Colonic mucosa (tissue), 4 donors: ENCODE measurements at regions not wholly inside any gene's neighbourhood (a gene's known extent, or its start where the extent isn't known, plus 50 kb on each side); places are given as distances from the start of the nearest gene placed in this dataset.

Experiments used
- DNase-seq: peaks from one replicate; pipeline ENCODE4 v3.0.0-alpha.2; 2020
- H3K27ac ChIP-seq: fragments of 200-600 bp; one replicate; pipeline ENCODE4 v1.8.0; 2021
- H3K27me3 ChIP-seq: fragments of 200-600 bp; one replicate; pipeline ENCODE4 v1.8.0; 2021
- H3K36me3 ChIP-seq: fragments of 200-600 bp; one replicate; pipeline ENCODE4 v1.8.0; 2021
- H3K4me1 ChIP-seq: fragments of 200-600 bp; one replicate; pipeline ENCODE4 v1.8.0; 2021; ENCODE audit warnings: mild to moderate bottlenecking
- H3K4me3 ChIP-seq: fragments of 200-600 bp; one replicate; pipeline ENCODE4 v1.8.0; 2021
- H3K9ac ChIP-seq, 2 donors: one replicate each; pipeline ENCODE4 v1.7.0; 2013; ENCODE audit warnings: control low read depth in 2 of 2, low read depth in 2 of 2, low read length in 2 of 2
- H3K9me3 ChIP-seq: fragments of 200-600 bp; one replicate; pipeline ENCODE4 v1.8.0; 2021
- CTCF ChIP-seq: fragments of 200-600 bp; IDR thresholded peaks from one replicate; pipeline ENCODE4 v1.8.0; 2022; ENCODE audit warnings: antibody characterized with exemption, mild to moderate bottlenecking
- intact Hi-C: fragments of 100-400 bp; cut with DNase I; formaldehyde crosslinking; loops from one replicate; pipeline ENCODE4 v1.14.1; 2022
- donor health status: healthy.
- donor health status: DM: no; HTN: no; CAD: no.
- donor health status: DM: no; HTN: no; CAD: no.

GRCh38 chr4:59387759-59388758 is 1812.1 kb upstream of the ADGRL3 start:
- no peak overlapping the region for H3K9ac ChIP-seq
- intact Hi-C loops = no loop called here
- no peak for DNase-seq

GRCh38 chr4:59393780-59394179 is 1806.3 kb upstream of the ADGRL3 start:
- Histone ChIP-seq H3K27me3 (no peaks in the 10 kb centered on the region), H3K27ac (no peak overlapping the region), H3K4me3 (no peak overlapping the region), H3K9ac (no peak overlapping the region), H3K36me3 (no peaks in the 10 kb centered on the region), H3K9me3 (no peaks in the 10 kb centered on the region), H3K4me1 (no peaks in the 10 kb centered on the region)
- intact Hi-C loops = no loop called here
- DNase-seq = no peak
- TF ChIP-seq CTCF = no peak

More at GRCh38 chr4:59387759-59388758, 1812.1 kb upstream of the ADGRL3 start:
- Histone ChIP-seq H3K4me3 (no peak overlapping the region), H3K27me3 (no peaks in the 10 kb centered on the region), H3K27ac (no peak overlapping the region), H3K4me1 (no peaks in the 10 kb centered on the region), H3K9me3 (no peaks in the 10 kb centered on the region), H3K36me3 (no peaks in the 10 kb centered on the region)
- TF ChIP-seq CTCF = no peak

GRCh38 chr4:59400334-59400733 is 1799.8 kb upstream of the ADGRL3 start:
- Histone ChIP-seq H3K27ac (no peak overlapping the region), H3K4me3 (no peak overlapping the region), H3K4me1 (no peaks in the 10 kb centered on the region), H3K9ac (no peak overlapping the region), H3K36me3 (no peaks in the 10 kb centered on the region), H3K27me3 (no peaks in the 10 kb centered on the region), H3K9me3 (no peaks in the 10 kb centered on the region)
- no peak for TF ChIP-seq CTCF
- DNase-seq = no peak
- intact Hi-C loops = no loop called here

GRCh38 chr4:59409647-59410046 is 1790.5 kb upstream of the ADGRL3 start:
- intact Hi-C loops = no loop called here
- TF ChIP-seq CTCF = no peak
- Histone ChIP-seq H3K9me3 (no peaks in the 10 kb centered on the region), H3K36me3 (no peaks in the 10 kb centered on the region), H3K27me3 (no peaks in the 10 kb centered on the region), H3K27ac (no peak overlapping the region), H3K4me1 (no peaks in the 10 kb centered on the region), H3K9ac (no peak overlapping the region), H3K4me3 (no peak overlapping the region)
- no peak for DNase-seq

GRCh38 chr4:59412739-59413138 is 1787.4 kb upstream of the ADGRL3 start:
- Histone ChIP-seq H3K9me3 (no peaks in the 10 kb centered on the region), H3K4me1 (no peaks in the 10 kb centered on the region), H3K9ac (no peak overlapping the region), H3K36me3 (no peaks in the 10 kb centered on the region), H3K27ac (no peak overlapping the region), H3K4me3 (no peak overlapping the region), H3K27me3 (no peaks in the 10 kb centered on the region)
- no peak for TF ChIP-seq CTCF
- no peak for DNase-seq
- intact Hi-C loops = no loop called here
